Liver (tissue), 8 donors: ENCODE measurements at regions not wholly inside any gene's neighbourhood (a gene's known extent, or its start where the extent isn't known, plus 50 kb on each side); places are given as distances from the start of the nearest gene placed in this dataset.

Source experiments
- DNase-seq: peaks from one replicate; pipeline ENCODE4 v3.0.0-alpha.2; 2017; ENCODE audit warnings: low spot score
- H3K27ac ChIP-seq, 2 donors: one replicate each; pipeline ENCODE4 v1.7.0; 2013; ENCODE audit warnings: inconsistent platforms in 2 of 2, low read length in 2 of 2, control low read depth in 1 of 2, low read depth in 1 of 2, mild to moderate bottlenecking in 1 of 2
- H3K27me3 ChIP-seq, 4 donors: one replicate each; pipeline versions ENCODE4 v1.6.1 to v1.7.0; 2013; ENCODE audit warnings: low read length in 3 of 4, inconsistent platforms in 1 of 4, mild to moderate bottlenecking in 1 of 4, moderate library complexity in 1 of 4; ENCODE audit not compliant: control insufficient read depth in 4 of 4, insufficient read depth in 4 of 4
- H3K36me3 ChIP-seq, 4 donors: one replicate each; pipeline versions ENCODE4 v1.6.1 to v1.7.0; 2013; ENCODE audit warnings: low read length in 3 of 4, mild to moderate bottlenecking in 3 of 4, low read depth in 1 of 4, moderate library complexity in 1 of 4; ENCODE audit not compliant: control insufficient read depth in 4 of 4, insufficient read depth in 3 of 4
- H3K4me1 ChIP-seq, 4 donors: one replicate each; pipeline versions ENCODE4 v1.6.1 to v1.7.0; 2013; ENCODE audit warnings: low read length in 3 of 4, mild to moderate bottlenecking in 3 of 4, moderate library complexity in 1 of 4; ENCODE audit not compliant: control insufficient read depth in 4 of 4, insufficient read depth in 4 of 4
- H3K4me3 ChIP-seq, 3 donors: one replicate each; pipeline versions ENCODE4 v1.6.1 to v1.7.0; 2013; ENCODE audit warnings: low read length in 3 of 3, control low read depth in 1 of 3, low read depth in 1 of 3, mild to moderate bottlenecking in 1 of 3
- H3K9ac ChIP-seq, 2 donors: one replicate each; pipeline ENCODE4 v1.7.0; 2013; ENCODE audit warnings: low read length in 2 of 2, mild to moderate bottlenecking in 2 of 2, moderate library complexity in 2 of 2, control low read depth in 1 of 2, low read depth in 1 of 2
- H3K9me3 ChIP-seq, 4 donors: one replicate each; pipeline versions ENCODE4 v1.6.1 to v1.7.0; 2013; ENCODE audit warnings: low read length in 3 of 4; ENCODE audit not compliant: control insufficient read depth in 4 of 4
- ATF3 ChIP-seq: IDR thresholded peaks from 2 replicates; pipeline ENCODE4 v1.6.1; 2016; ENCODE audit warnings: antibody characterized with exemption
- EGR1 ChIP-seq, 2 donors: IDR thresholded peaks; 2 replicates each; pipeline ENCODE4 v1.6.1; 2016 to 2018; ENCODE audit warnings: antibody characterized with exemption in 2 of 2, low read depth in 2 of 2
- FOXA1 ChIP-seq: IDR thresholded peaks from 2 replicates; pipeline ENCODE4 v1.6.1; 2016; ENCODE audit warnings: antibody characterized with exemption
- FOXA2 ChIP-seq: IDR thresholded peaks from 2 replicates; pipeline ENCODE4 v1.6.1; 2016; ENCODE audit warnings: antibody characterized with exemption
- GABPA ChIP-seq, 2 donors: IDR thresholded peaks in 1 of 2; conservative IDR thresholded peaks in 1 of 2; 2 replicates each; pipeline ENCODE4 v1.6.1; 2016; ENCODE audit warnings: antibody characterized with exemption in 2 of 2, mild to moderate bottlenecking in 1 of 2, moderate library complexity in 1 of 2
- HNF4A ChIP-seq, 2 donors: conservative IDR thresholded peaks; 2 replicates each; pipeline ENCODE4 v1.6.1; 2016; ENCODE audit warnings: antibody characterized with exemption in 2 of 2, mild to moderate bottlenecking in 2 of 2
- HNF4G ChIP-seq: IDR thresholded peaks from 2 replicates; pipeline ENCODE4 v1.6.1; 2016; ENCODE audit warnings: antibody characterized with exemption
- NR2F2 ChIP-seq: IDR thresholded peaks from 2 replicates; pipeline ENCODE4 v1.6.1; 2016; ENCODE audit warnings: antibody characterized with exemption
- RAD21 ChIP-seq, 2 donors: IDR thresholded peaks; 2 replicates each; pipeline ENCODE4 v1.6.1; 2016; ENCODE audit warnings: antibody characterized with exemption in 2 of 2, mild to moderate bottlenecking in 2 of 2
- REST ChIP-seq: IDR thresholded peaks from 2 replicates; pipeline ENCODE4 v1.6.1; 2016; ENCODE audit warnings: antibody characterized with exemption, mild to moderate bottlenecking
- RXRA ChIP-seq, 2 donors: IDR thresholded peaks; 2 replicates each; pipeline ENCODE4 v1.6.1; 2017 to 2018; ENCODE audit warnings: antibody characterized with exemption in 2 of 2, mild to moderate bottlenecking in 1 of 2
- SP1 ChIP-seq: IDR thresholded peaks from 2 replicates; pipeline ENCODE4 v1.6.1; 2018; ENCODE audit warnings: antibody characterized with exemption, mild to moderate bottlenecking
- YY1 ChIP-seq: IDR thresholded peaks from 2 replicates; pipeline ENCODE4 v1.6.1; 2016; ENCODE audit warnings: antibody characterized with exemption, mild to moderate bottlenecking
- WGBS: extraction: QIAGEN DNeasy Blood & Tissue Kit; methylation state at CpG from one replicate; pipeline ENCODE4 v1.1.7; 2013; 5-methylcytosine and 5-hydroxymethylcytosine counted together
- TF ChIP-seq, protein P1 (sequence below): IDR thresholded peaks from 2 replicates; pipeline ENCODE4 v1.6.1; 2016; ENCODE audit warnings: antibody characterized with exemption
- TF ChIP-seq, protein P2 (sequence below): IDR thresholded peaks from 2 replicates; pipeline ENCODE4 v1.6.1; 2016; ENCODE audit warnings: antibody characterized with exemption
- TF ChIP-seq, protein P3 (sequence below): fragments of 150-350 bp; IDR thresholded peaks from 2 replicates; pipeline ENCODE4 v1.5.1; 2017; ENCODE audit warnings: improper control_type of control experiment, low read depth, low read length; ENCODE audit not compliant: missing input control
- donor health status: healthy.
- donor health status: healthy.
- donor health status: healthy.
- donor health status: healthy.
- donor health status: healthy.

GRCh38 chr6:168195712-168196111, 116.7 kb upstream of the FRMD1 start:
- Histone ChIP-seq H3K9ac (peak overlapping the region; percentile 56 to 91), H3K36me3 (no peaks in the 10 kb centered on the region), H3K4me3 (no peak overlapping the region), H3K4me1 (peaks cover 6 to 35% (median 21%) of the 10 kb centered on the region in 4 donors), H3K27me3 (no peaks in the 10 kb centered on the region), H3K27ac (peak overlapping the region; percentile 89 to 93), H3K9me3 (no peaks in the 10 kb centered on the region)
- TF ChIP-seq FOXA1 (no peak), HNF4A (conservative IDR thresholded peaks at IDR 0.05) (no peak), REST (no peak), GABPA (IDR thresholded peaks at IDR 0.05 in 1 of 2, conservative IDR thresholded peaks at IDR 0.05 in 1 of 2) (no peak), RXRA (IDR thresholded peaks at IDR 0.05) (no peak), YY1 (no peak), EGR1 (IDR thresholded peaks at IDR 0.05; ENCODE audit: low read depth in 2 of 2) (no peak), FOXA2 (no peak), NR2F2 (no peak), ATF3 (no peak), RAD21 (IDR thresholded peaks at IDR 0.05) (no peak), SP1 (no peak), HNF4G (no peak)
- TF ChIP-seq, protein P1, sequence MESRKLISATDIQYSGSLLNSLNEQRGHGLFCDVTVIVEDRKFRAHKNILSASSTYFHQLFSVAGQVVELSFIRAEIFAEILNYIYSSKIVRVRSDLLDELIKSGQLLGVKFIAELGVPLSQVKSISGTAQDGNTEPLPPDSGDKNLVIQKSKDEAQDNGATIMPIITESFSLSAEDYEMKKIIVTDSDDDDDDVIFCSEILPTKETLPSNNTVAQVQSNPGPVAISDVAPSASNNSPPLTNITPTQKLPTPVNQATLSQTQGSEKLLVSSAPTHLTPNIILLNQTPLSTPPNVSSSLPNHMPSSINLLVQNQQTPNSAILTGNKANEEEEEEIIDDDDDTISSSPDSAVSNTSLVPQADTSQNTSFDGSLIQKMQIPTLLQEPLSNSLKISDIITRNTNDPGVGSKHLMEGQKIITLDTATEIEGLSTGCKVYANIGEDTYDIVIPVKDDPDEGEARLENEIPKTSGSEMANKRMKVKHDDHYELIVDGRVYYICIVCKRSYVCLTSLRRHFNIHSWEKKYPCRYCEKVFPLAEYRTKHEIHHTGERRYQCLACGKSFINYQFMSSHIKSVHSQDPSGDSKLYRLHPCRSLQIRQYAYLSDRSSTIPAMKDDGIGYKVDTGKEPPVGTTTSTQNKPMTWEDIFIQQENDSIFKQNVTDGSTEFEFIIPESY: no peak
- TF ChIP-seq, protein P2, sequence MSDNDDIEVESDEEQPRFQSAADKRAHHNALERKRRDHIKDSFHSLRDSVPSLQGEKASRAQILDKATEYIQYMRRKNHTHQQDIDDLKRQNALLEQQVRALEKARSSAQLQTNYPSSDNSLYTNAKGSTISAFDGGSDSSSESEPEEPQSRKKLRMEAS: no peak
- WGBS: 87% methylated on average over 10 of the region's 10 CpGs
- DNase-seq: peak; percentile 16

DNA sequence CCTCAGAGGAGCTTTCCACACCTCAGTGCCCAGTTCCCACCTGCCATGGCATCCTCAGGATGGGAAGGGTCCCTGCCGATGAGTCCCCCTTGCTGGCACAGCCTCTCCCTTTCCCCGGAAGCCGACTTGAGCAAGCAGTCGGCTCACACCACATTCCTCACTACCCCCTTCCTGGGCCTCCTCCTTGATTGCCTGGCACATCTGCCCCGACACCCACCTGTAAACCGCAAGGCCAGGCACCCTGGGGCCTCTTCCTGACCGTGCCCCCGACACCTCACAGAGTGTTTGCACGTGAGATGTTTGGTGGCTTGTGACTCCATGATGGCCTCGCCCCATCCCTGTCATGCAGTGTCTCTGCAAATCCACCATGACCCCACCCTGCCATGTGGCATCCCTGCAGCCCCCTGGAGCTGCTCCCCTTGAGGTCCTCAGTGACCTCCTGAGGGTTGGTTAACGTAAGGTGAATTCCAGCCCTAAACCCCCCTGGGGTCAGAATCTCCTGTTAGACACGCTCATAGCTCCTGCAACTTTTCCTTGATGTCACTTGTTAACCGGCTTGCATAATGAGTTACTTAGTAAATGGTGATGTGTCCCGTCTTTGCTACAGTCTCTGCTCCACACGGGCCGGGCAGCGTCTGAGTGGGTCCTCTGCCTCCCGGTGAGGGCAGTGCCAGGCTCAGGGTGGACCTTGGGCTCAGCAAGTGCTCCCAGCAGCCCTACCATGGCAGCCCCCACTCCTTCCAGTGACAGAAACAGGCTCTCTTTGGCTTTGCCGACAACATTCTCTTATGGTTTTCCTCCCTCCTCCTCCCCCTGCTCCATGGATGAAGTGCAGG, 115.9 kb upstream of the FRMD1 start:
- peak overlapping the region; percentile 89 to 93 for H3K27ac ChIP-seq
- peak overlapping the region in 1 of 2 donors; percentile 91 for H3K9ac ChIP-seq
- TF ChIP-seq YY1 (no peak), RXRA (IDR thresholded peaks at IDR 0.05) (no peak), ATF3 (no peak), SP1 (no peak), FOXA2 (no peak)
- TF ChIP-seq, protein P3, sequence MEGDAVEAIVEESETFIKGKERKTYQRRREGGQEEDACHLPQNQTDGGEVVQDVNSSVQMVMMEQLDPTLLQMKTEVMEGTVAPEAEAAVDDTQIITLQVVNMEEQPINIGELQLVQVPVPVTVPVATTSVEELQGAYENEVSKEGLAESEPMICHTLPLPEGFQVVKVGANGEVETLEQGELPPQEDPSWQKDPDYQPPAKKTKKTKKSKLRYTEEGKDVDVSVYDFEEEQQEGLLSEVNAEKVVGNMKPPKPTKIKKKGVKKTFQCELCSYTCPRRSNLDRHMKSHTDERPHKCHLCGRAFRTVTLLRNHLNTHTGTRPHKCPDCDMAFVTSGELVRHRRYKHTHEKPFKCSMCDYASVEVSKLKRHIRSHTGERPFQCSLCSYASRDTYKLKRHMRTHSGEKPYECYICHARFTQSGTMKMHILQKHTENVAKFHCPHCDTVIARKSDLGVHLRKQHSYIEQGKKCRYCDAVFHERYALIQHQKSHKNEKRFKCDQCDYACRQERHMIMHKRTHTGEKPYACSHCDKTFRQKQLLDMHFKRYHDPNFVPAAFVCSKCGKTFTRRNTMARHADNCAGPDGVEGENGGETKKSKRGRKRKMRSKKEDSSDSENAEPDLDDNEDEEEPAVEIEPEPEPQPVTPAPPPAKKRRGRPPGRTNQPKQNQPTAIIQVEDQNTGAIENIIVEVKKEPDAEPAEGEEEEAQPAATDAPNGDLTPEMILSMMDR: no peak
- H3K9me3 ChIP-seq: no peaks in the 10 kb centered on the region
- DNase-seq: peak; percentile 25
- WGBS: 85% methylated on average over 19 of the region's 19 CpGs
- no peak overlapping the region for H3K4me3 ChIP-seq
- H3K27me3 ChIP-seq: no peaks in the 10 kb centered on the region
- peaks cover 6 to 31% (median 19%) of the 10 kb centered on the region in 4 donors for H3K4me1 ChIP-seq
- no peaks in the 10 kb centered on the region for H3K36me3 ChIP-seq
